ENCODE measurements at regions not wholly inside any gene's neighbourhood (a gene's known extent, or its start where the extent isn't known, plus 50 kb on each side); places are given as distances from the start of the nearest gene placed in this dataset.

GRCh38 chr2:239557516-239557915, 156.7 kb upstream of the HDAC4 start:
- H3K27ac Mint-ChIP-seq = no peak overlapping the region
- no peaks in the 10 kb centered on the region for H3K36me3 Mint-ChIP-seq (ENCODE audit: low read depth)
- TF ChIP-seq CTCF (IDR thresholded peaks at IDR 0.05; ENCODE audit: unreplicated experiment in 3 of 3) = no peak
- no peak overlapping the region for H3K4me3 Mint-ChIP-seq
- H3K27me3 Mint-ChIP-seq (ENCODE audit: low read depth) = peaks cover 26% of the 10 kb centered on the region
- no peaks in the 10 kb centered on the region for H3K9me3 Mint-ChIP-seq
- no peaks in the 10 kb centered on the region for H3K4me1 Mint-ChIP-seq

- Mint-ChIP-seq H3K36me3 (ENCODE audit: low read depth) (no peaks in the 10 kb centered on the region), H3K27me3 (ENCODE audit: low read depth) (peaks cover 29% of the 10 kb centered on the region), H3K4me3 (no peak overlapping the region), H3K27ac (no peak overlapping the region), H3K9me3 (no peaks in the 10 kb centered on the region), H3K4me1 (no peaks in the 10 kb centered on the region)
- no peak for TF ChIP-seq CTCF (IDR thresholded peaks at IDR 0.05; ENCODE audit: unreplicated experiment in 3 of 3)
Observed at GRCh38 chr2:239555571-239555905, 154.7 kb upstream of the HDAC4 start.

- Mint-ChIP-seq H3K9me3 (no peaks in the 10 kb centered on the region), H3K4me3 (no peak overlapping the region), H3K36me3 (ENCODE audit: low read depth) (no peaks in the 10 kb centered on the region), H3K27ac (no peak overlapping the region), H3K27me3 (ENCODE audit: low read depth) (peaks cover 31% of the 10 kb centered on the region), H3K4me1 (no peaks in the 10 kb centered on the region)
- no peak for TF ChIP-seq CTCF (IDR thresholded peaks at IDR 0.05; ENCODE audit: unreplicated experiment in 3 of 3)
Observed at GRCh38 chr2:239554766-239555570, 154.1 kb upstream of the HDAC4 start.

DNA sequence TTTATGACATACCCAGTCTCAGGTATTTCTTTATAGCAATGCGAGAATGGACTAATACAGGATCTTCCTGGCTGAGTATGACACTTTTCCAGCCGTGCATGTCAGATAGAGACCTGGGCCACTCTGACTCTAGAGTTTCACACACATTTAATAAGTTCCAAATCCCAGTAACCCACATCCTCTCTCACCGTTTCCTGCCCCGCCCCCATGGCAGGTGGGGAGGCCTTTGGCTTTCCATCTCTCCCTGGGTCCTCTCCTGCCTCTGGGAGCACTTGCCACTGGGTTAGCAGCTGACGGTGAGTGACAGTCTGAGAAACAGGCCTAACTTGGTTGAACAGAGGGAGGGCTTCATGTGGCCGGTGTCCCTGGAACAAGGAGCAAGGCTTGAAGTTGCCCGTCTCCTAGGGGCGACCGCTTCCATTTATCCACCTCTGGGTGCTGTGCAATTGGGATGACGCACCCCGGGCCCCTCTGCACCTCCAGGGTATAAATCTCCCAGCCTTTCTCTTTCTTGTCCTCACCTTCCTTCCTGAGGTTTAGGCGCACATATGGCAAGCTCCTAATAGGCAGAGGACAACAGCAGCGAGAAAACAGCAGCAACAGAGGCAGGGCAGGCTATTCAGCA, 152.7 kb upstream of the HDAC4 start:
- TF ChIP-seq CTCF (IDR thresholded peaks at IDR 0.05; ENCODE audit: unreplicated experiment in 3 of 3) = no peak
- H3K4me3 Mint-ChIP-seq = no peak overlapping the region
- no peak overlapping the region for H3K27ac Mint-ChIP-seq
- peaks cover 4% of the 10 kb centered on the region for H3K4me1 Mint-ChIP-seq
- no peaks in the 10 kb centered on the region for H3K36me3 Mint-ChIP-seq (ENCODE audit: low read depth)
- H3K27me3 Mint-ChIP-seq (ENCODE audit: low read depth) = peaks cover 40% of the 10 kb centered on the region
- no peaks in the 10 kb centered on the region for H3K9me3 Mint-ChIP-seq

- no peak overlapping the region for H3K27ac Mint-ChIP-seq
- H3K9me3 Mint-ChIP-seq = no peaks in the 10 kb centered on the region
- no peak overlapping the region for H3K4me3 Mint-ChIP-seq
- H3K27me3 Mint-ChIP-seq (ENCODE audit: low read depth) = peaks cover 36% of the 10 kb centered on the region
- no peak for TF ChIP-seq CTCF (IDR thresholded peaks at IDR 0.05; ENCODE audit: unreplicated experiment in 3 of 3)
- H3K36me3 Mint-ChIP-seq (ENCODE audit: low read depth) = no peaks in the 10 kb centered on the region
- peaks cover 4% of the 10 kb centered on the region for H3K4me1 Mint-ChIP-seq
Observed at GRCh38 chr2:239552213-239552926, 151.6 kb upstream of the HDAC4 start.

Data from nephron (organoid).